ENCODE measurements at regions not wholly inside any gene's neighbourhood (a gene's known extent, or its start where the extent isn't known, plus 50 kb on each side); places are given as distances from the start of the nearest gene placed in this dataset.

DNA sequence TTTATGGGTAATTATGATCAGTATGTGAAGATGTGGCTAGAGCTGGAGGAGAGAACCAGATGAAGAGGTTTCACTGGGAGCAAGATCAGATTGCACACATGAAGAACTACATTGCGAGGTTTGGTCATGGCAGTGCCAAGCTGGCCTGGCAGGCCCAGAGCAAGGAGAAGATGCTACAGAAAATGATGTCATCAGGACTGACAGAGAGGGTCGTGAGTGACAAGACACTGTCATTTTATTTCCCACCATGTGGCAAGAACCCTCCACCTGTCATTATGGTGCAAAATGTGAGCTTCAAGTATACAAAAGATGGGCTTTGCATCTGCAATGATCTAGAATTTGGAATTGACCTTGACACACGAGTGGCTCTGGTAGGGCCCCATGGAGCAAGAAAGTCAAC is 168.3 kb downstream of the C3orf38 start:
- Histone ChIP-seq H3K27ac (ENCODE audit: insufficient read depth, low read length) (no peak overlapping the region), H3K79me2 (ENCODE audit: control insufficient read depth, insufficient read depth, low read length) (no peaks in the 10 kb centered on the region), H3K27me3 (ENCODE audit: control insufficient read depth, insufficient read depth, low read length) (no peaks in the 10 kb centered on the region), H3K36me3 (ENCODE audit: control insufficient read depth, insufficient read depth, low read length) (no peaks in the 10 kb centered on the region), H3K4me1 (ENCODE audit: control insufficient read depth, extremely low read depth, insufficient read depth, low read length) (no peaks in the 10 kb centered on the region), H4K20me1 (ENCODE audit: control insufficient read depth, extremely low read depth, insufficient read depth, low read length) (no peaks in the 10 kb centered on the region), H3K9me3 (ENCODE audit: control insufficient read depth, insufficient read depth, low read depth, low read length) (no peaks in the 10 kb centered on the region), H3K4me2 (ENCODE audit: extremely low read depth, insufficient read depth, low read length) (no peak overlapping the region), H3K4me3 (replicated peaks in 1 of 4; ENCODE audit: control extremely low read depth in 1 of 4, insufficient read depth in 1 of 4, low read depth in 3 of 4, low read length in 4 of 4) (no peak overlapping the region), H3K9ac (ENCODE audit: insufficient read depth, low read length) (no peak overlapping the region), H2AFZ (ENCODE audit: low read length) (no peak overlapping the region)
- TF ChIP-seq, protein P1, sequence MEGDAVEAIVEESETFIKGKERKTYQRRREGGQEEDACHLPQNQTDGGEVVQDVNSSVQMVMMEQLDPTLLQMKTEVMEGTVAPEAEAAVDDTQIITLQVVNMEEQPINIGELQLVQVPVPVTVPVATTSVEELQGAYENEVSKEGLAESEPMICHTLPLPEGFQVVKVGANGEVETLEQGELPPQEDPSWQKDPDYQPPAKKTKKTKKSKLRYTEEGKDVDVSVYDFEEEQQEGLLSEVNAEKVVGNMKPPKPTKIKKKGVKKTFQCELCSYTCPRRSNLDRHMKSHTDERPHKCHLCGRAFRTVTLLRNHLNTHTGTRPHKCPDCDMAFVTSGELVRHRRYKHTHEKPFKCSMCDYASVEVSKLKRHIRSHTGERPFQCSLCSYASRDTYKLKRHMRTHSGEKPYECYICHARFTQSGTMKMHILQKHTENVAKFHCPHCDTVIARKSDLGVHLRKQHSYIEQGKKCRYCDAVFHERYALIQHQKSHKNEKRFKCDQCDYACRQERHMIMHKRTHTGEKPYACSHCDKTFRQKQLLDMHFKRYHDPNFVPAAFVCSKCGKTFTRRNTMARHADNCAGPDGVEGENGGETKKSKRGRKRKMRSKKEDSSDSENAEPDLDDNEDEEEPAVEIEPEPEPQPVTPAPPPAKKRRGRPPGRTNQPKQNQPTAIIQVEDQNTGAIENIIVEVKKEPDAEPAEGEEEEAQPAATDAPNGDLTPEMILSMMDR (conservative IDR thresholded peaks at IDR 0.05 in 1 of 2, IDR thresholded peaks at IDR 0.05 in 1 of 2; ENCODE audit: low read depth in 1 of 2, low read length in 2 of 2): no peak
- no peak for TF ChIP-seq EZH2 (IDR thresholded peaks at IDR 0.05; ENCODE audit: low read length, missing control alignments)
- no peak for DNase-seq (ENCODE audit: low read depth in 2 of 2)

GRCh38 chr3:88321363-88322050 is 171.7 kb downstream of the C3orf38 start:
- Histone ChIP-seq H3K27ac (ENCODE audit: insufficient read depth, low read length) (no peak overlapping the region), H3K4me3 (replicated peaks in 1 of 4; ENCODE audit: control extremely low read depth in 1 of 4, insufficient read depth in 1 of 4, low read depth in 3 of 4, low read length in 4 of 4) (no peak overlapping the region), H3K4me2 (ENCODE audit: extremely low read depth, insufficient read depth, low read length) (no peak overlapping the region), H3K79me2 (ENCODE audit: control insufficient read depth, insufficient read depth, low read length) (no peaks in the 10 kb centered on the region), H4K20me1 (ENCODE audit: control insufficient read depth, extremely low read depth, insufficient read depth, low read length) (no peaks in the 10 kb centered on the region), H3K9ac (ENCODE audit: insufficient read depth, low read length) (no peak overlapping the region), H2AFZ (ENCODE audit: low read length) (no peak overlapping the region), H3K36me3 (ENCODE audit: control insufficient read depth, insufficient read depth, low read length) (no peaks in the 10 kb centered on the region), H3K4me1 (ENCODE audit: control insufficient read depth, extremely low read depth, insufficient read depth, low read length) (no peaks in the 10 kb centered on the region), H3K9me3 (ENCODE audit: control insufficient read depth, insufficient read depth, low read depth, low read length) (no peaks in the 10 kb centered on the region), H3K27me3 (ENCODE audit: control insufficient read depth, insufficient read depth, low read length) (no peaks in the 10 kb centered on the region)
- DNase-seq (ENCODE audit: low read depth in 2 of 2): peak in 1 of 2 donors; percentile 3
- no peak for TF ChIP-seq EZH2 (IDR thresholded peaks at IDR 0.05; ENCODE audit: low read length, missing control alignments)
- TF ChIP-seq, protein P1 (conservative IDR thresholded peaks at IDR 0.05 in 1 of 2, IDR thresholded peaks at IDR 0.05 in 1 of 2; ENCODE audit: low read depth in 1 of 2, low read length in 2 of 2): no peak

GRCh38 chr3:88324788-88325187 is 175.0 kb downstream of the C3orf38 start:
- Histone ChIP-seq H2AFZ (ENCODE audit: low read length) (no peak overlapping the region), H3K4me1 (ENCODE audit: control insufficient read depth, extremely low read depth, insufficient read depth, low read length) (no peaks in the 10 kb centered on the region), H3K9ac (ENCODE audit: insufficient read depth, low read length) (no peak overlapping the region), H3K4me3 (replicated peaks in 1 of 4; ENCODE audit: control extremely low read depth in 1 of 4, insufficient read depth in 1 of 4, low read depth in 3 of 4, low read length in 4 of 4) (no peak overlapping the region), H3K79me2 (ENCODE audit: control insufficient read depth, insufficient read depth, low read length) (no peaks in the 10 kb centered on the region), H3K36me3 (ENCODE audit: control insufficient read depth, insufficient read depth, low read length) (no peaks in the 10 kb centered on the region), H3K9me3 (ENCODE audit: control insufficient read depth, insufficient read depth, low read depth, low read length) (no peaks in the 10 kb centered on the region), H4K20me1 (ENCODE audit: control insufficient read depth, extremely low read depth, insufficient read depth, low read length) (no peaks in the 10 kb centered on the region), H3K27me3 (ENCODE audit: control insufficient read depth, insufficient read depth, low read length) (no peaks in the 10 kb centered on the region), H3K4me2 (ENCODE audit: extremely low read depth, insufficient read depth, low read length) (no peak overlapping the region), H3K27ac (ENCODE audit: insufficient read depth, low read length) (no peak overlapping the region)
- TF ChIP-seq EZH2 (IDR thresholded peaks at IDR 0.05; ENCODE audit: low read length, missing control alignments): no peak
- TF ChIP-seq, protein P1 (conservative IDR thresholded peaks at IDR 0.05 in 1 of 2, IDR thresholded peaks at IDR 0.05 in 1 of 2; ENCODE audit: low read depth in 1 of 2, low read length in 2 of 2): no peak
- no peak for DNase-seq (ENCODE audit: low read depth in 2 of 2)
